ENCODE measurements at regions not wholly inside any gene's neighbourhood (a gene's known extent, or its start where the extent isn't known, plus 50 kb on each side); places are given as distances from the start of the nearest gene placed in this dataset.

DNA sequence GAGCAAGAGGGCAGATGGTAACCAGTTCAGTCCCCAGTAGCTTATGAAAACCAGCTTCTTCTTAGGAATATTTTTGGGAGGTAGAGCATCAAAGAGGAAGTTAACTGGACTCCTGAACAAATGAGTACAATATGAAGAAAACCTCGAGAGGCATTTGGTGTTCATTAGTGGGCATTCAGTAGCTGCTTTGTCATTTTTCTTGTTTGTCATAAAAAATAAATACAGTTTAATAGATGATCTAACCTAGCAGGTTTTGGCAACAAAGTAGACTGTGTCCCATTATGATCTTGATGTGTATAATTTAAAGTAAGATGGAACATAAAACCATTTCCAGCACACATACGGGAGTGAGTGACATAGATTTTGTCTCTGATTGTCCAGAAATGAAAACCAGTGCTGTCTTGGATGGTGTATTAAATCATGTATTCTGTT, 173.1 kb downstream of the HS3ST3A1 start:
- TF ChIP-seq POLR2AphosphoS5 (IDR thresholded peaks at IDR 0.05) (no peak), EP300 (IDR thresholded peaks at IDR 0.05) (no peak), POLR2A (IDR thresholded peaks at IDR 0.05) (no peak)
- TF ChIP-seq, protein P1, sequence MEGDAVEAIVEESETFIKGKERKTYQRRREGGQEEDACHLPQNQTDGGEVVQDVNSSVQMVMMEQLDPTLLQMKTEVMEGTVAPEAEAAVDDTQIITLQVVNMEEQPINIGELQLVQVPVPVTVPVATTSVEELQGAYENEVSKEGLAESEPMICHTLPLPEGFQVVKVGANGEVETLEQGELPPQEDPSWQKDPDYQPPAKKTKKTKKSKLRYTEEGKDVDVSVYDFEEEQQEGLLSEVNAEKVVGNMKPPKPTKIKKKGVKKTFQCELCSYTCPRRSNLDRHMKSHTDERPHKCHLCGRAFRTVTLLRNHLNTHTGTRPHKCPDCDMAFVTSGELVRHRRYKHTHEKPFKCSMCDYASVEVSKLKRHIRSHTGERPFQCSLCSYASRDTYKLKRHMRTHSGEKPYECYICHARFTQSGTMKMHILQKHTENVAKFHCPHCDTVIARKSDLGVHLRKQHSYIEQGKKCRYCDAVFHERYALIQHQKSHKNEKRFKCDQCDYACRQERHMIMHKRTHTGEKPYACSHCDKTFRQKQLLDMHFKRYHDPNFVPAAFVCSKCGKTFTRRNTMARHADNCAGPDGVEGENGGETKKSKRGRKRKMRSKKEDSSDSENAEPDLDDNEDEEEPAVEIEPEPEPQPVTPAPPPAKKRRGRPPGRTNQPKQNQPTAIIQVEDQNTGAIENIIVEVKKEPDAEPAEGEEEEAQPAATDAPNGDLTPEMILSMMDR (IDR thresholded peaks at IDR 0.05), result no peak

Data from stomach (tissue), 4 donors.